Hematopoietic multipotent progenitor cell (in vitro differentiated cells): ENCODE measurements at regions not wholly inside any gene's neighbourhood (a gene's known extent, or its start where the extent isn't known, plus 50 kb on each side); places are given as distances from the start of the nearest gene placed in this dataset. TPM values are rescaled to one million over a fixed set of nuclear protein-coding genes. Genes with fewer than 3 reads are reported as not detected.
A peak's percentile ranks its signal among the peaks of the same experiment; 100 is the strongest.
"Not testable (repeated sequence)": the region's sequence is repeated elsewhere in the genome, so short reads cannot be mapped to it uniquely, and the experiment has no call there.

Experiments used
- DNase-seq, 3 donors: peaks; one replicate each; pipeline ENCODE4 v3.0.0-alpha.2; 2011 to 2015; ENCODE audit warnings: low read depth in 2 of 3, low spot score in 2 of 3
- small RNA-seq: library from RNA; depleted of rRNA; stranded (forward); fragments of <200 nt; gene quantifications from one replicate; pipeline ENCODE3, GENCODE V24; 2012

GRCh38 chr13:46467694-46468093 is 80.6 kb upstream of the RUBCNL start:
- not testable (repeated sequence) for DNase-seq

GRCh38 chr13:46466074-46466473 is 79.0 kb upstream of the RUBCNL start:
- not testable (repeated sequence) for DNase-seq

GRCh38 chr13:46463719-46464118 is 76.7 kb upstream of the RUBCNL start:
- DNase-seq = no peak

GRCh38 chr13:46460223-46460622 is 73.2 kb upstream of the RUBCNL start:
- DNase-seq = not testable (repeated sequence)

GRCh38 chr13:46457255-46457654 is 70.2 kb upstream of the RUBCNL start:
- DNase-seq = not testable (repeated sequence)

GRCh38 chr13:46455924-46456323 is 68.9 kb upstream of the RUBCNL start:
- peak in 2 of 3 donors; percentile 20 to 64 for DNase-seq

GRCh38 chr13:46451145-46451544 is 64.1 kb upstream of the RUBCNL start:
- DNase-seq = not testable (repeated sequence)

- not testable (repeated sequence) for DNase-seq
Measured at GRCh38 chr13:46449949-46450348, 62.9 kb upstream of the RUBCNL start.

- not testable (repeated sequence) for DNase-seq
Measured at GRCh38 chr13:46448148-46448547, 61.1 kb upstream of the RUBCNL start.

GRCh38 chr13:46437808-46438404 is 50.9 kb upstream of the RUBCNL start:
- peak in 1 of 3 donors; percentile 1 for DNase-seq

Small RNAs in the stretch of these regions (small RNA-seq; reads per million reads assigned to genes)
- not detected for gene COX17P1
